EL (cell line): ENCODE measurements at regions not wholly inside any gene's neighbourhood (a gene's known extent, or its start where the extent isn't known, plus 50 kb on each side); places are given as distances from the start of the nearest gene placed in this dataset.

Experiments used
- DNase-seq: peaks from one replicate; pipeline ENCODE4 v3.0.0-alpha.2; 2016

GRCh38 chr2:22282916-22283315 lies 1102.1 kb upstream of the KLHL29 start:
- DNase-seq = no peak

- no peak for DNase-seq
Measured at GRCh38 chr2:22283436-22283835, 1101.5 kb upstream of the KLHL29 start.

GRCh38 chr2:22290302-22290701 lies 1094.7 kb upstream of the KLHL29 start:
- no peak for DNase-seq

GRCh38 chr2:22290909-22291473 lies 1094.0 kb upstream of the KLHL29 start:
- no peak for DNase-seq

- no peak for DNase-seq
Measured at GRCh38 chr2:22301228-22301627, 1083.8 kb upstream of the KLHL29 start.

GRCh38 chr2:22326250-22326649 lies 1058.7 kb upstream of the KLHL29 start:
- DNase-seq = no peak

- DNase-seq = no peak
Measured at GRCh38 chr2:22329211-22330154, 1055.5 kb upstream of the KLHL29 start.

- DNase-seq = no peak
Measured at GRCh38 chr2:22336414-22336813, 1048.6 kb upstream of the KLHL29 start.

- DNase-seq = no peak
Measured at GRCh38 chr2:22340716-22341115, 1044.3 kb upstream of the KLHL29 start.

- no peak for DNase-seq
Measured at GRCh38 chr2:22347306-22347705, 1037.7 kb upstream of the KLHL29 start.

- no peak for DNase-seq
Measured at GRCh38 chr2:22350621-22351020, 1034.4 kb upstream of the KLHL29 start.

- DNase-seq = peak; percentile 2
Measured at GRCh38 chr2:22355816-22356433, 1029.1 kb upstream of the KLHL29 start.

- DNase-seq = no peak
Measured at GRCh38 chr2:22359071-22359672, 1025.8 kb upstream of the KLHL29 start.

- DNase-seq = no peak
Measured at GRCh38 chr2:22360735-22361374, 1024.1 kb upstream of the KLHL29 start.

- DNase-seq = no peak
Measured at GRCh38 chr2:22361571-22361970, 1023.4 kb upstream of the KLHL29 start.

GRCh38 chr2:22375096-22375495 lies 1009.9 kb upstream of the KLHL29 start:
- no peak for DNase-seq

- DNase-seq = no peak
Measured at GRCh38 chr2:22377268-22377667, 1007.7 kb upstream of the KLHL29 start.

GRCh38 chr2:22382479-22383169 lies 1002.4 kb upstream of the KLHL29 start:
- DNase-seq = no peak

- no peak for DNase-seq
Measured at GRCh38 chr2:22397847-22398246, 987.1 kb upstream of the KLHL29 start.

GRCh38 chr2:22403748-22404147 lies 981.2 kb upstream of the KLHL29 start:
- no peak for DNase-seq

GRCh38 chr2:22406625-22407024 lies 978.4 kb upstream of the KLHL29 start:
- no peak for DNase-seq

- DNase-seq = no peak
Measured at GRCh38 chr2:22420076-22420475, 964.9 kb upstream of the KLHL29 start.
